Neuronal stem cell (in vitro differentiated cells): ENCODE measurements at regions not wholly inside any gene's neighbourhood (a gene's known extent, or its start where the extent isn't known, plus 50 kb on each side); places are given as distances from the start of the nearest gene placed in this dataset.

ENCODE experiments used
- DNase-seq: peaks from one replicate; pipeline ENCODE4 v3.0.0-alpha.2; 2013; ENCODE audit warnings: low spot score
- H2AFZ ChIP-seq: one replicate; pipeline ENCODE4 v1.6.1; 2013; ENCODE audit warnings: mild to moderate bottlenecking, low read length, inconsistent platforms
- H2AK5ac ChIP-seq: 2 replicates; pipeline ENCODE4 v1.6.1; 2013; ENCODE audit warnings: low read depth, mild to moderate bottlenecking, inconsistent platforms, low read length, moderate library complexity, mixed read lengths
- H2BK120ac ChIP-seq: 2 replicates; pipeline ENCODE4 v1.6.1; 2013; ENCODE audit warnings: low read depth, mild to moderate bottlenecking, inconsistent platforms, low read length, moderate library complexity, mixed read lengths
- H2BK12ac ChIP-seq: one replicate; pipeline ENCODE4 v1.6.1; 2013; ENCODE audit warnings: low read length, inconsistent platforms
- H2BK15ac ChIP-seq: 2 replicates; pipeline ENCODE4 v1.6.1; 2013; ENCODE audit warnings: mild to moderate bottlenecking, low read length, inconsistent platforms, mixed read lengths
- H2BK5ac ChIP-seq: one replicate; pipeline ENCODE4 v1.6.1; 2013; ENCODE audit warnings: inconsistent platforms, mild to moderate bottlenecking, low read length, moderate library complexity
- H3K14ac ChIP-seq: one replicate; pipeline ENCODE4 v1.6.1; 2013; ENCODE audit warnings: low read length, inconsistent platforms
- H3K18ac ChIP-seq: 2 replicates; pipeline ENCODE4 v1.6.1; 2013; ENCODE audit warnings: low read length, inconsistent platforms
- H3K23ac ChIP-seq: 2 replicates; pipeline ENCODE4 v1.6.1; 2013; ENCODE audit warnings: low read depth, mild to moderate bottlenecking, mixed read lengths, low read length, inconsistent platforms; ENCODE audit not compliant: poor library complexity
- H3K27ac ChIP-seq: replicated peaks from 3 replicates; pipeline ENCODE4 v1.5.1; 2013; ENCODE audit warnings: low read length, inconsistent platforms
- H3K27me3 ChIP-seq, 3 experiments: 2 replicates each; pipeline ENCODE4 v1.6.1; 2013; ENCODE audit warnings: low read length in 3 of 3, mild to moderate bottlenecking in 2 of 3, inconsistent platforms in 1 of 3, low read depth in 1 of 3, mixed read lengths in 1 of 3, moderate library complexity in 1 of 3; ENCODE audit not compliant: control insufficient read depth in 3 of 3, insufficient read depth in 3 of 3
- H3K36me3 ChIP-seq, 2 donors: replicated peaks in 1 of 2; 2 replicates each; pipeline ENCODE4 v1.6.1; 2013; ENCODE audit warnings: low read length in 2 of 2; ENCODE audit not compliant: control insufficient read depth in 2 of 2, insufficient read depth in 2 of 2
- H3K4ac ChIP-seq: 2 replicates; pipeline ENCODE4 v1.6.1; 2013; ENCODE audit warnings: inconsistent platforms, mild to moderate bottlenecking, low read length, moderate library complexity
- H3K4me1 ChIP-seq, 2 donors: 1 replicate in 1 of 2; 2 replicates in 1 of 2; pipeline ENCODE4 v1.6.1; 2013; ENCODE audit warnings: low read length in 2 of 2, low read depth in 1 of 2; ENCODE audit not compliant: control insufficient read depth in 2 of 2, insufficient read depth in 1 of 2
- H3K4me2 ChIP-seq: one replicate; pipeline ENCODE4 v1.6.1; 2013; ENCODE audit warnings: mild to moderate bottlenecking, low read length, inconsistent platforms; ENCODE audit not compliant: insufficient read depth, poor library complexity, severe bottlenecking
- H3K4me3 ChIP-seq, 2 donors: 2 replicates each; pipeline ENCODE4 v1.5.1; 2013; ENCODE audit warnings: low read length in 2 of 2, mild to moderate bottlenecking in 2 of 2, inconsistent platforms in 1 of 2, moderate library complexity in 1 of 2
- H3K79me1 ChIP-seq: one replicate; pipeline ENCODE4 v1.6.1; 2013; ENCODE audit warnings: low read depth, mild to moderate bottlenecking, inconsistent platforms, low read length, moderate library complexity
- H3K9ac ChIP-seq: one replicate; pipeline ENCODE4 v1.6.1; 2013; ENCODE audit warnings: mild to moderate bottlenecking, low read depth, low read length, inconsistent platforms; ENCODE audit not compliant: poor library complexity
- H3K9me3 ChIP-seq, 2 donors: replicated peaks in 1 of 2; 2 replicates each; pipeline versions ENCODE3 to v1.6.1; 2013; ENCODE audit warnings: low read length in 2 of 2, mild to moderate bottlenecking in 2 of 2, inconsistent platforms in 1 of 2, low read depth in 1 of 2, mixed read lengths in 1 of 2, moderate library complexity in 1 of 2; ENCODE audit not compliant: control insufficient read depth in 2 of 2, insufficient read depth in 1 of 2
- H4K8ac ChIP-seq: one replicate; pipeline ENCODE4 v1.6.1; 2013; ENCODE audit warnings: low read depth, mild to moderate bottlenecking, inconsistent platforms, low read length, moderate library complexity
- H4K91ac ChIP-seq: one replicate; pipeline ENCODE4 v1.6.1; 2013; ENCODE audit warnings: low read length, low read depth, mild to moderate bottlenecking, inconsistent platforms; ENCODE audit not compliant: poor library complexity
- WGBS, 2 donors: extraction: QIAGEN DNeasy Blood & Tissue Kit; methylation state at CpG; one replicate each; pipeline ENCODE4 v1.1.7; 2013; ENCODE audit warnings: missing lambda C conversion rate in 2 of 2, mixed read lengths in 1 of 2; ENCODE audit not compliant: insufficient read length in 2 of 2, insufficient replicate concordance in 1 of 2; ENCODE audit errors: extremely low coverage in 2 of 2; 5-methylcytosine and 5-hydroxymethylcytosine counted together

DNA sequence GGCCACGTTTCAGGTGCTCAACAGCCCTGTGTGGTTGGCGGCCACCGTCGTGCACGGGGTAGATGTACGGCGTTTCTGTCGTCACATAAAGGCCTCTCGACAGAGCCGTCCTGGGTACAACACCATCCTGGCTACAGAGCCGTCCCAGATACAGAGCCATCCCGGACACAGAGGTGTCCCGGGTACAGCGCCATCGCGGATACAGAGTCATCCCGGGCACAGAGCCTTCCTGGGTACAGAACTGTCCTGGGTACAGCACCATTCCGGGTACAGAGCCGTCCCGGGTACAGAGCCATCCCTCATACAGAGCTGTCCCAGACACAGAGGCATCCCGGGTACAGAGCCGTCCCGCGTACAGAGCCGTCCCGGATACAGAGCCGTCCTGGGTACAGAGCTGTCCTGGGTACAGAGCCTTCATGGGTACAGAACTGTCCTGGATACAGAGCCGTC, 222.7 kb upstream of the SOX1 start:
- Histone ChIP-seq H2BK5ac (peak overlapping the region; percentile 66), H3K4ac (peak overlapping the region; percentile 53), H2AFZ (no peak overlapping the region), H3K4me3 (peak overlapping the region in 1 of 2 donors; percentile 60), H3K9me3 (peaks cover 9 to 24% of the 10 kb centered on the region in 2 donors), H3K23ac (no peak overlapping the region), H2AK5ac (peak overlapping the region; percentile 28), H3K36me3 (no peaks in the 10 kb centered on the region), H4K8ac (no peak overlapping the region), H3K27me3 (no peaks in the 10 kb centered on the region), H2BK15ac (no peak overlapping the region), H3K4me2 (no peak overlapping the region), H2BK12ac (no peak overlapping the region), H3K79me1 (peaks cover 2% of the 10 kb centered on the region), H3K9ac (no peak overlapping the region), H4K91ac (no peak overlapping the region), H2BK120ac (no peak overlapping the region), H3K4me1 (peaks cover 13 to 14% of the 10 kb centered on the region in 2 donors), H3K27ac (no peak overlapping the region), H3K18ac (peak overlapping the region; percentile 38), H3K14ac (no peak overlapping the region)
- no CpG with 5 or more reads among the region's 28 CpGs for WGBS, 2 donors
- DNase-seq = no peak

DNA sequence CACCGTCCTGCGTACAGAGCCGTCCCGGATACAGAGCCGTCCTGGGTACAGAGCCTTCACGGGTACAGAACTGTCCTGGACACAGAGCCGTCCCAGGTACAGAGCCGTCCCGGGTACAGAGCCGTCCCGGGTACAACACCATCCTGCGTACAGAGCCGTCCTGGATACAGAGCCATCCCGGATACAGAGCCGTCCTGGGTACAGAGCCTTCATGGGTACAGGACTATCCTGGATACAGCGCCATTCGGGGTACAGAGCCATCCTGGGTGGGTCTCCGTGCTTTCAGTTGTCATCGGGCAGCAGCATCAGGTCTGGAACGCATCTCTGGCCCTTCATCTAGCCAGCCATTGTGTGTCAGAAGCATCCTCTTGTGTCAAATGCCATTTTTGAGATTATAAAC, 222.3 kb upstream of the SOX1 start:
- H3K4me3 ChIP-seq = no peak overlapping the region
- no peak overlapping the region for H3K4ac ChIP-seq
- H3K27me3 ChIP-seq = no peaks in the 10 kb centered on the region
- H3K79me1 ChIP-seq = peaks cover 2% of the 10 kb centered on the region
- no peak overlapping the region for H3K23ac ChIP-seq
- WGBS, 2 donors = no CpG with 5 or more reads among the region's 20 CpGs
- no peak overlapping the region for H3K27ac ChIP-seq
- H3K4me2 ChIP-seq = no peak overlapping the region
- H2BK5ac ChIP-seq = peak overlapping the region; percentile 66
- no peak overlapping the region for H2BK12ac ChIP-seq
- H2AFZ ChIP-seq = no peak overlapping the region
- H3K36me3 ChIP-seq = no peaks in the 10 kb centered on the region
- peaks cover 9 to 24% of the 10 kb centered on the region in 2 donors for H3K9me3 ChIP-seq
- peak overlapping the region; percentile 46 for H2BK15ac ChIP-seq
- no peak overlapping the region for H3K18ac ChIP-seq
- DNase-seq = no peak
- H2BK120ac ChIP-seq = no peak overlapping the region
- no peak overlapping the region for H3K14ac ChIP-seq
- no peak overlapping the region for H2AK5ac ChIP-seq
- H3K9ac ChIP-seq = no peak overlapping the region
- peaks cover 13 to 14% of the 10 kb centered on the region in 2 donors for H3K4me1 ChIP-seq
- H4K8ac ChIP-seq = no peak overlapping the region
- no peak overlapping the region for H4K91ac ChIP-seq

DNA sequence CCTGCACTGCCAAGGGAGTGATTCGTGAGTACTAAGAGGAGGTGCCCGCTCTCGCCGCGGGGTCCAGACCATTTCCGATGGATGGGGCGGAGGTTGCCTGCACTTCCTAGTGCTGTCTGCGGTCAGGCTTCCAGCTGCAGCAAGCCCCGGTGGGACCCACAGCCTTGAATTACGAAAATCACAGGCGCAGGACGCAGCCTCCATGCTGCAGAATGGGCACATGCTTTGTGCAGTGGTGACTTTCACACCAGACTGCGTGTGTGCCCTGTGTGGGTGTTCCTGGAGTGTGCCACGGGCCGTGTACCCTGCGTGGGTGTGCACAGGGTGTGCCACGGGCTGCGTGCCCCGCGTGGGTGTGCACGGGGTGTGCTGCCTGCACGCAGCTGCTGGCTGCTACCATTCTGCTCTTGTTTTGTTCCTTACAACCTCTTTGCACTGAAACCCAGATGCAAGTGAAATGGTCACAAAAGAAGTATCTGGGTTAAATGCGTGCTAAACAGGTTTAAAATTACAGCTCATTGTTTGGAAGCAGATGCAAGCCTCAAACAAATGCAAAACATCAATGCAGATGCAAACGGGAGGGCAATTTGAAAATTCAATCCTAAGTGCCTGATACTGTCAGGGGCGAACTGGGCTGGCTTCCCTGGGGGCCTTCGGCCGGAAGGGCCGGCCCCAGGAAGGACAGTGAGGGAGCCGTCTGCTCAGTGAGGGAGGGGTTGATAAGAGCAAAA, 221.2 kb upstream of the SOX1 start:
- peaks cover 9 to 24% of the 10 kb centered on the region in 2 donors for H3K9me3 ChIP-seq
- no peaks in the 10 kb centered on the region for H3K27me3 ChIP-seq
- H4K91ac ChIP-seq = peak overlapping the region; percentile 57
- no peak overlapping the region for H3K4me3 ChIP-seq
- H2BK12ac ChIP-seq = no peak overlapping the region
- peaks cover 13 to 14% of the 10 kb centered on the region in 2 donors for H3K4me1 ChIP-seq
- no peak overlapping the region for H2BK5ac ChIP-seq
- H3K18ac ChIP-seq = peak overlapping the region; percentile 95
- H4K8ac ChIP-seq = no peak overlapping the region
- peaks cover 2% of the 10 kb centered on the region for H3K79me1 ChIP-seq
- peak overlapping the region; percentile 24 for H3K9ac ChIP-seq
- no peak overlapping the region for H2BK15ac ChIP-seq
- DNase-seq = no peak
- peak overlapping the region; percentile 72 for H2BK120ac ChIP-seq
- no peak overlapping the region for H3K23ac ChIP-seq
- no peak overlapping the region for H3K4me2 ChIP-seq
- H3K14ac ChIP-seq = peak overlapping the region; percentile 22
- no peak overlapping the region for H3K4ac ChIP-seq
- H2AFZ ChIP-seq = peak overlapping the region; percentile 48
- H3K27ac ChIP-seq = no peak overlapping the region
- H2AK5ac ChIP-seq = peak overlapping the region; percentile 48
- no peaks in the 10 kb centered on the region for H3K36me3 ChIP-seq
- WGBS, 2 donors = no CpG with 5 or more reads among the region's 29 CpGs

DNA sequence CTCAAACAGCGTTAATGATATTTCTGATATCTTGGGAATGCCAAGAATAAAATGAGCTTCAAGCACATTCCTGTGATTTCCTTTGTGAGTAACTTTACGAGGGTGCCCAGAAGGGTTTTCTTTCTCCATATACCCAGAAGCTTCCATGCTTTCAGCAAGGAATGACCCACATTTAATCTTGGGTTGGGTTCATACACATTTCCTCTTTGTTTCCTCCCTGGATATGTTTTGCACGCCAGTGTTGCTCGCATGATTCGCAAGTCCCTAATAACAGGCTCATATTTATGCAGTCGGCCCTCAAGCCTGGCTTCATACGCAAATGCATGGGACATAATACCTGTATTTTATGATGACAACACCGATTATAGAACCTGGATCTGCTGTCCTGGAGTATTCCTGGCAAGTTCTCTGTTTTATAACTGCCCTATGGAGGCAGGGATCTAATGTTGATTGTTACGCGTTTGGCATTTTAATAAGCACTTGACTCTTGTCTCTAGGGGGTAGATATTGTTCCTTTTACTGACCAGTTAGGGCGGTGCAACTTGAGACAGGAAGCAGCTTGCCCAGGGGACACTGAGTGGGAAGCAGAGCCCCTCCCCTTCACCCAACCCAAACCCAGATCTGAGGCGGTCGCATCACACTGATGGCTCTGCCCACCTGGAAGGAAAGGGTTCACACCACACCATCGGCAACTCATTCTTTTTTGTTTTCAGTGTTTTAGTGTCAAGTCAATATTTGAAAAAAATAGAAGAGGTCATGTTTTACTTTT, 220.4 kb upstream of the SOX1 start:
- peaks cover 13 to 14% of the 10 kb centered on the region in 2 donors for H3K4me1 ChIP-seq
- H3K27me3 ChIP-seq = no peaks in the 10 kb centered on the region
- no peaks in the 10 kb centered on the region for H3K36me3 ChIP-seq
- no peak overlapping the region for H3K4ac ChIP-seq
- no peak overlapping the region for H2BK12ac ChIP-seq
- H3K18ac ChIP-seq = no peak overlapping the region
- no peak overlapping the region for H3K4me3 ChIP-seq
- no peak overlapping the region for H2AK5ac ChIP-seq
- H2BK120ac ChIP-seq = no peak overlapping the region
- H2AFZ ChIP-seq = peak overlapping the region; percentile 48
- no peak overlapping the region for H2BK5ac ChIP-seq
- no peak for DNase-seq
- H3K23ac ChIP-seq = no peak overlapping the region
- H3K9ac ChIP-seq = no peak overlapping the region
- WGBS, 2 donors = no CpG with 5 or more reads among the region's 14 CpGs
- H3K9me3 ChIP-seq = peaks cover 9 to 24% of the 10 kb centered on the region in 2 donors
- H4K8ac ChIP-seq = no peak overlapping the region
- peaks cover 2% of the 10 kb centered on the region for H3K79me1 ChIP-seq
- H3K4me2 ChIP-seq = no peak overlapping the region
- no peak overlapping the region for H3K27ac ChIP-seq
- H3K14ac ChIP-seq = no peak overlapping the region
- H2BK15ac ChIP-seq = no peak overlapping the region
- no peak overlapping the region for H4K91ac ChIP-seq
